ENCODE measurements at regions not wholly inside any gene's neighbourhood (a gene's known extent, or its start where the extent isn't known, plus 50 kb on each side); places are given as distances from the start of the nearest gene placed in this dataset.

DNA sequence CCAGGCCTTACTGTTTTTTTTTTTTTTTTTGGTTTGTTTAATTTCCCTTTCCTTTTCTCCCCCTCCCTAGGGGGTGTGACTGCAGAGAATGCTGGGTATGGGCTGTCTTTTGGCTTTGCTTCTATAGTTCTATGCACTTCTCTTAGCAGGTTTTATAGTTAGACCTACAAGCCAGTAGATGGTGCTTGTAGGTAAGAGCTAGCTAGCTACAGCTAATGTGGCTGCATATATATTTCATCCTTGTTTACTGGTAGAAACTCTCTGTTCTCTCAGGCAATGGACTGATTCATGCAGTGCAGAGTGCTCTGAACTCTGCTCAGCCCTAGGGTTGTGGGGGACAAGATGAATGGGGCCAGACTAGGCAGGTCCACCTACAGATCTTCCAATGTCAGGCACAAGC, 246.4 kb downstream of the SH2D1A start:
- TF ChIP-seq, protein P1, sequence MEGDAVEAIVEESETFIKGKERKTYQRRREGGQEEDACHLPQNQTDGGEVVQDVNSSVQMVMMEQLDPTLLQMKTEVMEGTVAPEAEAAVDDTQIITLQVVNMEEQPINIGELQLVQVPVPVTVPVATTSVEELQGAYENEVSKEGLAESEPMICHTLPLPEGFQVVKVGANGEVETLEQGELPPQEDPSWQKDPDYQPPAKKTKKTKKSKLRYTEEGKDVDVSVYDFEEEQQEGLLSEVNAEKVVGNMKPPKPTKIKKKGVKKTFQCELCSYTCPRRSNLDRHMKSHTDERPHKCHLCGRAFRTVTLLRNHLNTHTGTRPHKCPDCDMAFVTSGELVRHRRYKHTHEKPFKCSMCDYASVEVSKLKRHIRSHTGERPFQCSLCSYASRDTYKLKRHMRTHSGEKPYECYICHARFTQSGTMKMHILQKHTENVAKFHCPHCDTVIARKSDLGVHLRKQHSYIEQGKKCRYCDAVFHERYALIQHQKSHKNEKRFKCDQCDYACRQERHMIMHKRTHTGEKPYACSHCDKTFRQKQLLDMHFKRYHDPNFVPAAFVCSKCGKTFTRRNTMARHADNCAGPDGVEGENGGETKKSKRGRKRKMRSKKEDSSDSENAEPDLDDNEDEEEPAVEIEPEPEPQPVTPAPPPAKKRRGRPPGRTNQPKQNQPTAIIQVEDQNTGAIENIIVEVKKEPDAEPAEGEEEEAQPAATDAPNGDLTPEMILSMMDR (IDR thresholded peaks at IDR 0.05) = no peak
- TF ChIP-seq POLR2A (IDR thresholded peaks at IDR 0.05) (no peak), POLR2AphosphoS5 (IDR thresholded peaks at IDR 0.05; ENCODE audit: insufficient read depth in 1 of 2, low read depth in 1 of 2) (no peak)

All from vagina (tissue), 2 donors.